ENCODE measurements at regions not wholly inside any gene's neighbourhood (a gene's known extent, or its start where the extent isn't known, plus 50 kb on each side); places are given as distances from the start of the nearest gene placed in this dataset.

GRCh38 chr4:34009951-34010350, 2234.4 kb downstream of the ARAP2 start:
- no peak for TF ChIP-seq CTCF (IDR thresholded peaks at IDR 0.05)
- no peak for TF ChIP-seq POLR2A (IDR thresholded peaks at IDR 0.05; ENCODE audit: low read depth)
- no peak for TF ChIP-seq POLR2AphosphoS5 (IDR thresholded peaks at IDR 0.05)
